Stomach (tissue), 4 donors: ENCODE measurements at regions not wholly inside any gene's neighbourhood (a gene's known extent, or its start where the extent isn't known, plus 50 kb on each side); places are given as distances from the start of the nearest gene placed in this dataset.

Experiments used
- EP300 ChIP-seq: sonication (generic); formaldehyde crosslinking; IDR thresholded peaks from one replicate; pipeline ENCODE4 v1.6.1; 2017; ENCODE audit warnings: antibody characterized with exemption
- POLR2A ChIP-seq, 4 donors: fragments of 450-650 bp; IDR thresholded peaks; one replicate each; pipeline ENCODE4 v1.6.1; 2016; ENCODE audit warnings: antibody characterized with exemption in 4 of 4, control low read depth in 2 of 4, mild to moderate bottlenecking in 1 of 4, moderate library complexity in 1 of 4
- POLR2AphosphoS5 ChIP-seq, 3 donors: sonication (generic); formaldehyde crosslinking; IDR thresholded peaks; one replicate each; pipeline ENCODE4 v1.6.1; 2016; ENCODE audit warnings: antibody characterized with exemption in 3 of 3
- TF ChIP-seq, protein P1 (sequence below), 7 experiments: fragments of 450-650 bp in 4 of 7; fragments of 200-600 bp in 3 of 7; sonication (generic) in 3 of 7; IDR thresholded peaks; one replicate each; pipeline ENCODE4 v1.5.1; 2016 to 2019; ENCODE audit warnings: antibody characterized with exemption in 7 of 7, control low read depth in 2 of 7, mild to moderate bottlenecking in 1 of 7

DNA sequence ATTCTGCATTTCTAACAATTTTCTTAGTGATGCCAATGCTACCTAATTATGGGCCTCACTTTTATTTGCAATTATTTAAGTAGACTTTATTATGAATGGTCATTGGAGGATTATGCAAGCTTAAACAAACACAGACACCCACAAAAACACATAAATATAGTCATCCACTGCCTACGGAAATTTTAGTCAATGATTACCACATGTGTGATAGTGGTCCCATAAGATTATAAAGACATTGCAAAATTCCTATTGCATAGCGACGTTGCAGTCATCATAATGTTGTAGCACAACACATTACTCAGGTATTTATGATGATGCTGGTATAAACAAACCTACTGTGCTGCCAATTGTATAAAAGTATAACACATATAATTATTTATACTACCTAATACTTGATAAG is 247.8 kb upstream of the ALCAM start:
- TF ChIP-seq, protein P1, sequence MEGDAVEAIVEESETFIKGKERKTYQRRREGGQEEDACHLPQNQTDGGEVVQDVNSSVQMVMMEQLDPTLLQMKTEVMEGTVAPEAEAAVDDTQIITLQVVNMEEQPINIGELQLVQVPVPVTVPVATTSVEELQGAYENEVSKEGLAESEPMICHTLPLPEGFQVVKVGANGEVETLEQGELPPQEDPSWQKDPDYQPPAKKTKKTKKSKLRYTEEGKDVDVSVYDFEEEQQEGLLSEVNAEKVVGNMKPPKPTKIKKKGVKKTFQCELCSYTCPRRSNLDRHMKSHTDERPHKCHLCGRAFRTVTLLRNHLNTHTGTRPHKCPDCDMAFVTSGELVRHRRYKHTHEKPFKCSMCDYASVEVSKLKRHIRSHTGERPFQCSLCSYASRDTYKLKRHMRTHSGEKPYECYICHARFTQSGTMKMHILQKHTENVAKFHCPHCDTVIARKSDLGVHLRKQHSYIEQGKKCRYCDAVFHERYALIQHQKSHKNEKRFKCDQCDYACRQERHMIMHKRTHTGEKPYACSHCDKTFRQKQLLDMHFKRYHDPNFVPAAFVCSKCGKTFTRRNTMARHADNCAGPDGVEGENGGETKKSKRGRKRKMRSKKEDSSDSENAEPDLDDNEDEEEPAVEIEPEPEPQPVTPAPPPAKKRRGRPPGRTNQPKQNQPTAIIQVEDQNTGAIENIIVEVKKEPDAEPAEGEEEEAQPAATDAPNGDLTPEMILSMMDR (IDR thresholded peaks at IDR 0.05): no peak
- TF ChIP-seq POLR2AphosphoS5 (IDR thresholded peaks at IDR 0.05): no peak
- no peak for TF ChIP-seq EP300
- TF ChIP-seq POLR2A (IDR thresholded peaks at IDR 0.05): no peak
